ENCODE measurements at regions not wholly inside any gene's neighbourhood (a gene's known extent, or its start where the extent isn't known, plus 50 kb on each side); places are given as distances from the start of the nearest gene placed in this dataset.

DNA sequence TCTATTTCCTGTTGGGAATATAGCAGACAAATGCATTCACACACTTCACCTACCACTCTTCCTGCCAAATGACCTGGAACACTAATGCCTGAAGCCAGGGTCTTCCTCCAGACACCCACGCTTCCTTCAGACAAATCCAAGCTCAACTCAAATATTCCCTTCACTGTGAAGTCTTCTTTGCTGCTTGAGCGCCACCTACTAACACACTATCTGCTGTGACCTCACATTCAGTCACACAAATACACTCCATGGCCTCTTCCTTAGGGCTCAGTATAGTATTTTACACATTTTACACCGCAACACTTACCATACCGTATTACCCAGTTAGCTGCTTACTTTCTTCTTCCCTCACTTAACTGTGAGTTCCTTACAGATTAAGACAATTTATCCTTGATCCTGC is 149.4 kb downstream of the SHOX2 start:
- TF ChIP-seq, protein P1, sequence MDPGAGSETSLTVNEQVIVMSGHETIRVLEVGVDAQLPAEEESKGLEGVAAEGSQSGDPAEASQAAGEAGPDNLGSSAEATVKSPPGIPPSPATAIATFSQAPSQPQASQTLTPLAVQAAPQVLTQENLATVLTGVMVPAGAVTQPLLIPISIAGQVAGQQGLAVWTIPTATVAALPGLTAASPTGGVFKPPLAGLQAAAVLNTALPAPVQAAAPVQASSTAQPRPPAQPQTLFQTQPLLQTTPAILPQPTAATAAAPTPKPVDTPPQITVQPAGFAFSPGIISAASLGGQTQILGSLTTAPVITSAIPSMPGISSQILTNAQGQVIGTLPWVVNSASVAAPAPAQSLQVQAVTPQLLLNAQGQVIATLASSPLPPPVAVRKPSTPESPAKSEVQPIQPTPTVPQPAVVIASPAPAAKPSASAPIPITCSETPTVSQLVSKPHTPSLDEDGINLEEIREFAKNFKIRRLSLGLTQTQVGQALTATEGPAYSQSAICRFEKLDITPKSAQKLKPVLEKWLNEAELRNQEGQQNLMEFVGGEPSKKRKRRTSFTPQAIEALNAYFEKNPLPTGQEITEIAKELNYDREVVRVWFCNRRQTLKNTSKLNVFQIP (CRISPR knock-in tag; IDR thresholded peaks at IDR 0.05; ENCODE audit: borderline replicate concordance, low read depth) = no peak
- TF ChIP-seq, protein P2, sequence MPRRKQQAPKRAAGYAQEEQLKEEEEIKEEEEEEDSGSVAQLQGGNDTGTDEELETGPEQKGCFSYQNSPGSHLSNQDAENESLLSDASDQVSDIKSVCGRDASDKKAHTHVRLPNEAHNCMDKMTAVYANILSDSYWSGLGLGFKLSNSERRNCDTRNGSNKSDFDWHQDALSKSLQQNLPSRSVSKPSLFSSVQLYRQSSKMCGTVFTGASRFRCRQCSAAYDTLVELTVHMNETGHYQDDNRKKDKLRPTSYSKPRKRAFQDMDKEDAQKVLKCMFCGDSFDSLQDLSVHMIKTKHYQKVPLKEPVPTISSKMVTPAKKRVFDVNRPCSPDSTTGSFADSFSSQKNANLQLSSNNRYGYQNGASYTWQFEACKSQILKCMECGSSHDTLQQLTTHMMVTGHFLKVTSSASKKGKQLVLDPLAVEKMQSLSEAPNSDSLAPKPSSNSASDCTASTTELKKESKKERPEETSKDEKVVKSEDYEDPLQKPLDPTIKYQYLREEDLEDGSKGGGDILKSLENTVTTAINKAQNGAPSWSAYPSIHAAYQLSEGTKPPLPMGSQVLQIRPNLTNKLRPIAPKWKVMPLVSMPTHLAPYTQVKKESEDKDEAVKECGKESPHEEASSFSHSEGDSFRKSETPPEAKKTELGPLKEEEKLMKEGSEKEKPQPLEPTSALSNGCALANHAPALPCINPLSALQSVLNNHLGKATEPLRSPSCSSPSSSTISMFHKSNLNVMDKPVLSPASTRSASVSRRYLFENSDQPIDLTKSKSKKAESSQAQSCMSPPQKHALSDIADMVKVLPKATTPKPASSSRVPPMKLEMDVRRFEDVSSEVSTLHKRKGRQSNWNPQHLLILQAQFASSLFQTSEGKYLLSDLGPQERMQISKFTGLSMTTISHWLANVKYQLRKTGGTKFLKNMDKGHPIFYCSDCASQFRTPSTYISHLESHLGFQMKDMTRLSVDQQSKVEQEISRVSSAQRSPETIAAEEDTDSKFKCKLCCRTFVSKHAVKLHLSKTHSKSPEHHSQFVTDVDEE (CRISPR knock-in tag; IDR thresholded peaks at IDR 0.05) = no peak
- TF ChIP-seq ZNF8 (CRISPR knock-in tag; IDR thresholded peaks at IDR 0.05) (no peak), OSR1 (CRISPR knock-in tag; IDR thresholded peaks at IDR 0.05) (no peak), ESRRG (CRISPR knock-in tag; IDR thresholded peaks at IDR 0.05) (no peak), ZNF565 (CRISPR knock-in tag; conservative IDR thresholded peaks at IDR 0.05; ENCODE audit: low read depth) (no peak)
- ATAC-seq = no peak

DNA sequence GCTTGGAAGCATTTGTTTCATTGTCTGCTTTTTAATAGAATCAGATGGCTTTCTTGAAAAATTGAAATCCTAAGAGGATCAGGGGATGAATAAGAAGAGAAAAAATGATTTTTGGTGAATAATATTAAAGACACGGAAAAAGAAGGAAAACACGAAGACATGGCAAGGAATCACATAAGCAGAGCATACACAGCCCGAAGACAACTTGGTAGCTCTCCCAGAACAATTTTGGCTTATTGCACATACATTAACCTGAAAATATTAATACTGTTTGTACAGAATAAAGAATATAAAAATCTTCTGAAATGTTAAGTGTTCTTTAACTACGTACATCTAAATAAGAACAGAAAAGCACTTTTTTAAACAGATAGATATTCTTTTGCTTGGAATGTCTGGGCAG is 150.0 kb downstream of the SHOX2 start:
- no peak for ATAC-seq
- TF ChIP-seq BACH2 (CRISPR knock-in tag; IDR thresholded peaks at IDR 0.05; ENCODE audit: borderline replicate concordance) = no peak
- TF ChIP-seq, protein P2 (CRISPR knock-in tag; IDR thresholded peaks at IDR 0.05) = no peak
- TF ChIP-seq, protein P3, sequence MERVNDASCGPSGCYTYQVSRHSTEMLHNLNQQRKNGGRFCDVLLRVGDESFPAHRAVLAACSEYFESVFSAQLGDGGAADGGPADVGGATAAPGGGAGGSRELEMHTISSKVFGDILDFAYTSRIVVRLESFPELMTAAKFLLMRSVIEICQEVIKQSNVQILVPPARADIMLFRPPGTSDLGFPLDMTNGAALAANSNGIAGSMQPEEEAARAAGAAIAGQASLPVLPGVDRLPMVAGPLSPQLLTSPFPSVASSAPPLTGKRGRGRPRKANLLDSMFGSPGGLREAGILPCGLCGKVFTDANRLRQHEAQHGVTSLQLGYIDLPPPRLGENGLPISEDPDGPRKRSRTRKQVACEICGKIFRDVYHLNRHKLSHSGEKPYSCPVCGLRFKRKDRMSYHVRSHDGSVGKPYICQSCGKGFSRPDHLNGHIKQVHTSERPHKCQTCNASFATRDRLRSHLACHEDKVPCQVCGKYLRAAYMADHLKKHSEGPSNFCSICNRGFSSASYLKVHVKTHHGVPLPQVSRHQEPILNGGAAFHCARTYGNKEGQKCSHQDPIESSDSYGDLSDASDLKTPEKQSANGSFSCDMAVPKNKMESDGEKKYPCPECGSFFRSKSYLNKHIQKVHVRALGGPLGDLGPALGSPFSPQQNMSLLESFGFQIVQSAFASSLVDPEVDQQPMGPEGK (CRISPR knock-in tag; IDR thresholded peaks at IDR 0.05; ENCODE audit: borderline replicate concordance) = no peak
- no peak for TF ChIP-seq ZNF70 (CRISPR knock-in tag; IDR thresholded peaks at IDR 0.05)
- no peak for TF ChIP-seq TCF4 (CRISPR knock-in tag; IDR thresholded peaks at IDR 0.05; ENCODE audit: borderline replicate concordance)
- no peak for TF ChIP-seq ISL1 (CRISPR knock-in tag; IDR thresholded peaks at IDR 0.05)
- no peak for TF ChIP-seq TOX (CRISPR knock-in tag; IDR thresholded peaks at IDR 0.05; ENCODE audit: borderline replicate concordance)
- TF ChIP-seq, protein P4, sequence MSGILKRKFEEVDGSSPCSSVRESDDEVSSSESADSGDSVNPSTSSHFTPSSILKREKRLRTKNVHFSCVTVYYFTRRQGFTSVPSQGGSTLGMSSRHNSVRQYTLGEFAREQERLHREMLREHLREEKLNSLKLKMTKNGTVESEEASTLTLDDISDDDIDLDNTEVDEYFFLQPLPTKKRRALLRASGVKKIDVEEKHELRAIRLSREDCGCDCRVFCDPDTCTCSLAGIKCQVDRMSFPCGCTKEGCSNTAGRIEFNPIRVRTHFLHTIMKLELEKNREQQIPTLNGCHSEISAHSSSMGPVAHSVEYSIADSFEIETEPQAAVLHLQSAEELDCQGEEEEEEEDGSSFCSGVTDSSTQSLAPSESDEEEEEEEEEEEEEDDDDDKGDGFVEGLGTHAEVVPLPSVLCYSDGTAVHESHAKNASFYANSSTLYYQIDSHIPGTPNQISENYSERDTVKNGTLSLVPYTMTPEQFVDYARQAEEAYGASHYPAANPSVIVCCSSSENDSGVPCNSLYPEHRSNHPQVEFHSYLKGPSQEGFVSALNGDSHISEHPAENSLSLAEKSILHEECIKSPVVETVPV (CRISPR knock-in tag; IDR thresholded peaks at IDR 0.05) = no peak
- no peak for TF ChIP-seq RARB (CRISPR knock-in tag; IDR thresholded peaks at IDR 0.05)

DNA sequence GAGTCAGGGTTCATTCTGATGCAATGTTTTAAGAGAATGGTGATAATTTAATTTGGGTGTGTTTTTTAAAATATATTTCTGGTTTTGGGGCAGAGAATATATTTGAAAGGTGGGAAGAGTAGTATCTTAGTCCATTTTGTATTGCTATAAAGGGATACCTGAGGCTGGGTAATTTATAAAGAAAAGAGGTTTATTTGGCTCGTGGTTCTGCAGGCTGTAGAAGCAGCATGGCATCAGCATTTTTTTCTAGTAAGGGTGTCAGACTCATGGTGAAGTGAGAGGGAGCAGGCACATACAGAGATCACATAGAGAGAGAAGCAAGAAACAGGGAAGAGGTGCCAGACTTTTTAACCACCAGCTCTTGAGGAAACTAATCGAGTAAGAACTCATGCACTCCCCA is 152.7 kb downstream of the SHOX2 start:
- no peak for ATAC-seq
- TF ChIP-seq GLIS3 (CRISPR knock-in tag; IDR thresholded peaks at IDR 0.05) (no peak), ZFP3 (CRISPR knock-in tag; IDR thresholded peaks at IDR 0.05) (no peak), OSR1 (CRISPR knock-in tag; IDR thresholded peaks at IDR 0.05) (no peak), ARNTL (CRISPR knock-in tag; IDR thresholded peaks at IDR 0.05; ENCODE audit: borderline replicate concordance, low read depth) (no peak), SNAI2 (CRISPR knock-in tag; IDR thresholded peaks at IDR 0.05) (no peak), ZNF70 (CRISPR knock-in tag; IDR thresholded peaks at IDR 0.05) (no peak), ISL1 (CRISPR knock-in tag; IDR thresholded peaks at IDR 0.05) (no peak), TCF4 (CRISPR knock-in tag; IDR thresholded peaks at IDR 0.05; ENCODE audit: borderline replicate concordance) (no peak), PPARA (CRISPR knock-in tag; IDR thresholded peaks at IDR 0.05; ENCODE audit: borderline replicate concordance) (no peak), TOX (CRISPR knock-in tag; IDR thresholded peaks at IDR 0.05; ENCODE audit: borderline replicate concordance) (no peak)
- TF ChIP-seq, protein P2 (CRISPR knock-in tag; IDR thresholded peaks at IDR 0.05) = no peak
- TF ChIP-seq, protein P4 (CRISPR knock-in tag; IDR thresholded peaks at IDR 0.05) = no peak
